GM19452 (cell line): ENCODE measurements at regions not wholly inside any gene's neighbourhood (a gene's known extent, or its start where the extent isn't known, plus 50 kb on each side); places are given as distances from the start of the nearest gene placed in this dataset.
A peak's percentile ranks its signal among the peaks of the same experiment; 100 is the strongest.
"Not testable (repeated sequence)": the region's sequence is repeated elsewhere in the genome, so short reads cannot be mapped to it uniquely, and the experiment has no call there.

Source experiments
- ATAC-seq: cut with Tn5 transposase; IDR thresholded peaks from one replicate; pipeline ENCODE4 v1.9.1; 2021; ENCODE audit not compliant: unreplicated experiment

GRCh38 chr16:80142281-80142680 lies 398.5 kb upstream of the DYNLRB2 start:
- no peak for ATAC-seq

GRCh38 chr16:80129791-80130190 lies 411.0 kb upstream of the DYNLRB2 start:
- ATAC-seq, result no peak

GRCh38 chr16:80125677-80126076 lies 415.1 kb upstream of the DYNLRB2 start:
- ATAC-seq, result no peak

- no peak for ATAC-seq
Measured at GRCh38 chr16:80123189-80123588, 417.6 kb upstream of the DYNLRB2 start.

GRCh38 chr16:80122115-80122514 lies 418.7 kb upstream of the DYNLRB2 start:
- no peak for ATAC-seq

- ATAC-seq, result no peak
Measured at GRCh38 chr16:80121522-80121909, 419.3 kb upstream of the DYNLRB2 start.

- no peak for ATAC-seq
Measured at GRCh38 chr16:80120899-80121521, 419.8 kb upstream of the DYNLRB2 start.

GRCh38 chr16:80117556-80118130 lies 423.1 kb upstream of the DYNLRB2 start:
- no peak for ATAC-seq

GRCh38 chr16:80116711-80117110 lies 424.1 kb upstream of the DYNLRB2 start:
- ATAC-seq, result no peak

- peak; percentile 49 for ATAC-seq
Measured at GRCh38 chr16:80114699-80115098, 426.1 kb upstream of the DYNLRB2 start.

GRCh38 chr16:80113873-80114574 lies 426.8 kb upstream of the DYNLRB2 start:
- ATAC-seq, result no peak

GRCh38 chr16:80109581-80109980 lies 431.2 kb upstream of the DYNLRB2 start:
- ATAC-seq, result no peak

GRCh38 chr16:80107900-80108299 lies 432.9 kb upstream of the DYNLRB2 start:
- no peak for ATAC-seq

GRCh38 chr16:80105751-80106150 lies 435.0 kb upstream of the DYNLRB2 start:
- no peak for ATAC-seq

GRCh38 chr16:80105160-80105559 lies 435.6 kb upstream of the DYNLRB2 start:
- no peak for ATAC-seq

- ATAC-seq, result no peak
Measured at GRCh38 chr16:80104401-80104800, 436.4 kb upstream of the DYNLRB2 start.

- no peak for ATAC-seq
Measured at GRCh38 chr16:80103463-80103862, 437.3 kb upstream of the DYNLRB2 start.

- no peak for ATAC-seq
Measured at GRCh38 chr16:80100846-80101451, 439.8 kb upstream of the DYNLRB2 start.

- no peak for ATAC-seq
Measured at GRCh38 chr16:80100186-80100585, 440.6 kb upstream of the DYNLRB2 start.

GRCh38 chr16:80097098-80097497 lies 443.7 kb upstream of the DYNLRB2 start:
- no peak for ATAC-seq

GRCh38 chr16:80092681-80093080 lies 448.1 kb upstream of the DYNLRB2 start:
- no peak for ATAC-seq

- ATAC-seq, result not testable (repeated sequence)
Measured at GRCh38 chr16:80091453-80091852, 449.3 kb upstream of the DYNLRB2 start.
